HCT116 (cell line): ENCODE measurements at regions not wholly inside any gene's neighbourhood (a gene's known extent, or its start where the extent isn't known, plus 50 kb on each side); places are given as distances from the start of the nearest gene placed in this dataset.

ENCODE experiments used
- ATAC-seq: fragments of 200-7000 bp; cut with Tn5 transposase; 2 replicates; pipeline ENCODE4 v1.9.1; 2020; ENCODE audit warnings: mild to moderate bottlenecking, moderate library complexity
- BruUV-seq: library from RNA; stranded (reverse); fragments of 400-500 nt; replicated peaks from 2 replicates; lab custom pipeline; 2021; lab: Mats Ljungman, UMichigan
- CTCF ChIA-PET: fragments of 300-600 bp; sonication (Branson Sonifier 250); formaldehyde crosslinking; loops from one replicate; lab custom pipeline; 2021; ENCODE audit warnings: antibody characterized with exemption; lab: Charles Lee
- POLR2A ChIA-PET: fragments of 300-600, 350-600 bp; sonication (Branson Sonifier 250); formaldehyde crosslinking; loops from one replicate; lab custom pipeline; 2021; ENCODE audit warnings: antibody characterized with exemption; lab: Charles Lee
- RAD21 ChIA-PET, 2 experiments: fragments of 300-600 bp; sonication (Branson Sonifier 250); formaldehyde crosslinking; loops; one replicate each; lab custom pipeline; 2023; ENCODE audit warnings: low total read pairs in 2 of 2; ENCODE audit not compliant: uncharacterized antibody in 2 of 2, unreplicated experiment in 2 of 2, low non-redundant PET in 1 of 2; lab: Charles Lee
- DNase-seq: peaks from one replicate; pipeline ENCODE4 v3.0.0-alpha.2; 2010; ENCODE audit warnings: low read depth, low spot score
- H2AFZ ChIP-seq: fragments of 200-600 bp; shearing (Covaris generic), sonication (generic); 2 replicates; pipeline ENCODE4 v1.6.1; 2017; ENCODE audit warnings: low read depth, mixed run types, mixed read lengths, antibody characterized with exemption, low read length; ENCODE audit not compliant: poor library complexity, severe bottlenecking
- H3K27ac ChIP-seq: 2 replicates; pipeline ENCODE4 v1.5.1; 2012; ENCODE audit warnings: low read depth, low read length
- H3K27me3 ChIP-seq: fragments of 200-600 bp; sonication (generic); 2 replicates; pipeline ENCODE4 v1.6.1; 2016; ENCODE audit warnings: mixed run types, low read length, mixed read lengths; ENCODE audit not compliant: insufficient read depth
- H3K36me3 ChIP-seq, 2 experiments: fragments of 200-500 bp in 1 of 2; fragments of 200-600 bp in 1 of 2; sonication (Bioruptor generic) in 1 of 2; sonication (generic) in 1 of 2; 2 replicates each; pipeline versions ENCODE4 v1.5.1 to v1.6.1; 2014 to 2016; ENCODE audit warnings: low read length in 2 of 2, inconsistent platforms in 1 of 2, mixed read lengths in 1 of 2, mixed run types in 1 of 2; ENCODE audit not compliant: insufficient read depth in 2 of 2, control insufficient read depth in 1 of 2
- H3K4me1 ChIP-seq, 2 experiments: fragments of 200-600 bp in 1 of 2; sonication (generic) in 1 of 2; 2 replicates each; pipeline versions ENCODE4 v1.5.1 to v1.6.1; 2012 to 2017; ENCODE audit warnings: low read length in 2 of 2, inconsistent platforms in 1 of 2, mild to moderate bottlenecking in 1 of 2, mixed read lengths in 1 of 2, mixed run types in 1 of 2, moderate library complexity in 1 of 2; ENCODE audit not compliant: insufficient read depth in 2 of 2, control insufficient read depth in 1 of 2
- H3K4me2 ChIP-seq: fragments of 200-600 bp; sonication (generic); 2 replicates; pipeline ENCODE4 v1.6.1; 2017; ENCODE audit warnings: mixed run types, low read length, mixed read lengths
- H3K4me3 ChIP-seq, 2 experiments: fragments of 200-600 bp in 1 of 2; sonication (generic) in 1 of 2; replicated peaks in 1 of 2; 2 replicates each; pipeline ENCODE4 v1.5.1; 2011 to 2016; ENCODE audit warnings: low read length in 2 of 2, control low read depth in 1 of 2, low read depth in 1 of 2, mild to moderate bottlenecking in 1 of 2, mixed read lengths in 1 of 2, mixed run types in 1 of 2
- H3K79me2 ChIP-seq: fragments of 200-600 bp; sonication (generic); 2 replicates; pipeline ENCODE4 v1.6.1; 2017; ENCODE audit warnings: mild to moderate bottlenecking, mixed run types, low read length, moderate library complexity, mixed read lengths; ENCODE audit not compliant: insufficient read depth
- H3K9ac ChIP-seq: fragments of 200-600 bp; sonication (generic); 2 replicates; pipeline ENCODE4 v1.6.1; 2016; ENCODE audit warnings: low read length, mixed read lengths
- H3K9me2 ChIP-seq: fragments of 200-600 bp; sonication (generic), shearing (Covaris generic); 2 replicates; pipeline ENCODE4 v1.6.1; 2017; ENCODE audit warnings: mixed run types, mild to moderate bottlenecking, moderate library complexity; ENCODE audit not compliant: insufficient read depth
- H3K9me3 ChIP-seq, 2 experiments: fragments of 200-500 bp in 1 of 2; fragments of 200-600 bp in 1 of 2; sonication (Bioruptor generic) in 1 of 2; sonication (generic) in 1 of 2; 2 replicates each; pipeline ENCODE4 v1.6.1; 2014 to 2017; ENCODE audit warnings: low read length in 2 of 2, mixed read lengths in 2 of 2, inconsistent platforms in 1 of 2, low read depth in 1 of 2, mild to moderate bottlenecking in 1 of 2, mixed run types in 1 of 2, moderate library complexity in 1 of 2; ENCODE audit not compliant: control insufficient read depth in 1 of 2, insufficient read depth in 1 of 2
- H4K20me1 ChIP-seq: fragments of 200-600 bp; sonication (generic), shearing (Covaris generic); 2 replicates; pipeline ENCODE4 v1.6.1; 2017; ENCODE audit warnings: mixed run types, mild to moderate bottlenecking, moderate library complexity; ENCODE audit not compliant: insufficient read depth
- RAD21 ChIP-seq: IDR thresholded peaks from 2 replicates; pipeline ENCODE4 v1.6.1; 2012; ENCODE audit warnings: low read depth, mild to moderate bottlenecking
- SP1 ChIP-seq: IDR thresholded peaks from 2 replicates; pipeline ENCODE4 v1.6.1; 2012; ENCODE audit warnings: low read depth
- SRF ChIP-seq: IDR thresholded peaks from 2 replicates; pipeline ENCODE4 v1.6.1; 2012; ENCODE audit warnings: low read depth
- TCF7L2 ChIP-seq: IDR thresholded peaks from 2 replicates; pipeline ENCODE4 v1.7.0; 2011; ENCODE audit warnings: borderline replicate concordance, inconsistent platforms; ENCODE audit not compliant: insufficient read depth, insufficient read length; ENCODE audit errors: extremely low read depth
- YY1 ChIP-seq: IDR thresholded peaks from 2 replicates; pipeline ENCODE4 v1.6.1; 2011; ENCODE audit warnings: low read length, low read depth, moderate library complexity, mild to moderate bottlenecking; ENCODE audit not compliant: insufficient replicate concordance; ENCODE audit errors: extremely low read depth
- intact Hi-C: fragments of 100-400 bp; cut with micrococcal nuclease; formaldehyde crosslinking; loops from 2 replicates; pipeline ENCODE4 v1.10.0; 2022
- TF ChIP-seq, protein P1 (sequence below): IDR thresholded peaks from 2 replicates; pipeline ENCODE4 v1.6.1; 2012; ENCODE audit warnings: low read depth

DNA sequence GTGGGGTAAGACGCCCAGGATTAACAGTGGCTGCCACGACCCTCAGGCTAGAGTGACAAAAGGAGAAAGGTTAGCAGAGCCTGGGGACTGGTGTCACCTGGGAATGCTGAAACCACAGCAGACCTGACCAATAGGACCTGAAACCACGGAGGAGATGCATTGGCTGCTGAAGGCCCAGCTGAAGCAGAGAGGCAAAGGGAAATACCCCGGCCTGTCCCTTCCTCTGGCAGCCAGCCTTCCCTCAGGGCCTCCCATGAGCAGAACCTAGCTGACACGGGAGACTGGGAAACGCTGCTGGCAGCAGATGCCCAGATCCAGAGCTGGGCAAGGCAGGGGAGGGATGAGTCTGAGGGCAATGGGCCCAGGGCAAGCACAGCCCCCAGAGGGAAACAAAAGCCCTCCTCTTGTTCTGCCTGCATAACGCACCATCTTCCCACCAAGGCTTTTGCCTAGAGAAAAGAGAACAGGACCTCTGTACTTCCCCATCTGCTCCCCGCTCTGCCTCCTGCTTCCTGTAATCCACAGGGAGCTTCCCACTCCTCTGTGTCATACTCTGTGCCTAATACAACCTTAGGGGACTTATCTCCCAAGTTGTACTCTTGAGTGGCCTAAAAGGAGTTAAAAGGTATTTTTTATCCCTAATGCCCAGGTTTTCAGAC is 216.2 kb downstream of the ABHD5 start:
- no TSS peak for BruUV-seq
- CTCF ChIA-PET, result no interaction called here
- no peaks in the 10 kb centered on the region for H4K20me1 ChIP-seq
- H3K79me2 ChIP-seq, result no peaks in the 10 kb centered on the region
- peaks cover 5% of the 10 kb centered on the region; the same call in 1 of the 2 replicates for H3K27me3 ChIP-seq
- TF ChIP-seq TCF7L2 (no peak), RAD21 (no peak), SP1 (no peak), YY1 (no peak), SRF (no peak)
- TF ChIP-seq, protein P1, sequence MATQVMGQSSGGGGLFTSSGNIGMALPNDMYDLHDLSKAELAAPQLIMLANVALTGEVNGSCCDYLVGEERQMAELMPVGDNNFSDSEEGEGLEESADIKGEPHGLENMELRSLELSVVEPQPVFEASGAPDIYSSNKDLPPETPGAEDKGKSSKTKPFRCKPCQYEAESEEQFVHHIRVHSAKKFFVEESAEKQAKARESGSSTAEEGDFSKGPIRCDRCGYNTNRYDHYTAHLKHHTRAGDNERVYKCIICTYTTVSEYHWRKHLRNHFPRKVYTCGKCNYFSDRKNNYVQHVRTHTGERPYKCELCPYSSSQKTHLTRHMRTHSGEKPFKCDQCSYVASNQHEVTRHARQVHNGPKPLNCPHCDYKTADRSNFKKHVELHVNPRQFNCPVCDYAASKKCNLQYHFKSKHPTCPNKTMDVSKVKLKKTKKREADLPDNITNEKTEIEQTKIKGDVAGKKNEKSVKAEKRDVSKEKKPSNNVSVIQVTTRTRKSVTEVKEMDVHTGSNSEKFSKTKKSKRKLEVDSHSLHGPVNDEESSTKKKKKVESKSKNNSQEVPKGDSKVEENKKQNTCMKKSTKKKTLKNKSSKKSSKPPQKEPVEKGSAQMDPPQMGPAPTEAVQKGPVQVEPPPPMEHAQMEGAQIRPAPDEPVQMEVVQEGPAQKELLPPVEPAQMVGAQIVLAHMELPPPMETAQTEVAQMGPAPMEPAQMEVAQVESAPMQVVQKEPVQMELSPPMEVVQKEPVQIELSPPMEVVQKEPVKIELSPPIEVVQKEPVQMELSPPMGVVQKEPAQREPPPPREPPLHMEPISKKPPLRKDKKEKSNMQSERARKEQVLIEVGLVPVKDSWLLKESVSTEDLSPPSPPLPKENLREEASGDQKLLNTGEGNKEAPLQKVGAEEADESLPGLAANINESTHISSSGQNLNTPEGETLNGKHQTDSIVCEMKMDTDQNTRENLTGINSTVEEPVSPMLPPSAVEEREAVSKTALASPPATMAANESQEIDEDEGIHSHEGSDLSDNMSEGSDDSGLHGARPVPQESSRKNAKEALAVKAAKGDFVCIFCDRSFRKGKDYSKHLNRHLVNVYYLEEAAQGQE, result no peak
- no peak overlapping the region for H3K27ac ChIP-seq
- POLR2A ChIA-PET, result no interaction called here
- no peak overlapping the region for H3K4me2 ChIP-seq
- intact Hi-C loops, result no loop called here
- RAD21 ChIA-PET, result no interaction called here
- H3K4me1 ChIP-seq, result no peaks in the 10 kb centered on the region
- H3K9ac ChIP-seq, result no peak overlapping the region
- no peak overlapping the region for H2AFZ ChIP-seq
- no peaks in the 10 kb centered on the region for H3K36me3 ChIP-seq
- ATAC-seq, result no peak
- no peak for DNase-seq
- H3K4me3 ChIP-seq, result no peak overlapping the region
- no peaks in the 10 kb centered on the region for H3K9me2 ChIP-seq
- H3K9me3 ChIP-seq, result no peaks in the 10 kb centered on the region
